Stromal cell of bone marrow (primary cell): ENCODE measurements at regions not wholly inside any gene's neighbourhood (a gene's known extent, or its start where the extent isn't known, plus 50 kb on each side); places are given as distances from the start of the nearest gene placed in this dataset.

Source experiments
- DNase-seq: peaks from one replicate; pipeline ENCODE4 v3.0.0-alpha.2; 2012; ENCODE audit warnings: low read depth

DNA sequence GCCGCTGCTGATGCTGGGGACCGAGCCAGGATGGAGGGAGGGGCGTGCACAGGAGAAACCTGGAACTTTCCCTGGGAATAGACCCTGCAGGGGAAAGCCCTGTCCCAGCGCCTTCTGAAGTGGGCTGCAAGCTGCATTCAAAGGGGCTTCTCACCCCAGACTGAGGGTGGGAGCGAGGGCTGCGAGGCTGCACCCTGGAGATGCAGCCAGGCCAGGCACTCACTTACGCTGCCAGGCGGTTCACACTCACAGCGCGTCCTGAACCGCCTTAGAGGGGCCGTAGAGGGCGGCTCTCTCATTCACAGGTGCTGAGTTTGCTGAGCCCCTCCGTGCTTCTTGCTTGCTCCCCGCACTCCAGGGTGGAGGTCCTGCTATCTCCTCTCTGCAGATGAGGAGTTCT lies 208.5 kb upstream of the C14orf180 start:
- DNase-seq, result no peak

DNA sequence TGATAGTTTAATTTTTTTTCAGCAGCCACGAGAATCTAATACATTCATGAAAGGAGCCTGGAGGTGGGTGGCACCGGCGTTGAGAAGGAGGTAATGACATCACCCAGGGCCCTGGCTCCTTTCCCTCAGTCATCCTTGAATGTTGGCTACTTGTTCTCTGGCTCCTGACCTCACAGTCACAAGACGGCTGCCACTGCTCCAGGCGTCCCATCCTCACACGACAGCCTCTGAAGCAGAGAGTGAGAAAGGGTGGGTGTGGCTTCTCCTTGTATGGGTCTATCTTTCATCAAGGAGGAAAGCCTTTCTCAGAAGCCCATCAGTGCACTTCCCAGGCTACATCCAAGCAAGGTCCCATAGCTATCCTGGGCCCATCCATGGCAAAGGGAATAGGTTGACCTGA lies 207.6 kb upstream of the C14orf180 start:
- no peak for DNase-seq

DNA sequence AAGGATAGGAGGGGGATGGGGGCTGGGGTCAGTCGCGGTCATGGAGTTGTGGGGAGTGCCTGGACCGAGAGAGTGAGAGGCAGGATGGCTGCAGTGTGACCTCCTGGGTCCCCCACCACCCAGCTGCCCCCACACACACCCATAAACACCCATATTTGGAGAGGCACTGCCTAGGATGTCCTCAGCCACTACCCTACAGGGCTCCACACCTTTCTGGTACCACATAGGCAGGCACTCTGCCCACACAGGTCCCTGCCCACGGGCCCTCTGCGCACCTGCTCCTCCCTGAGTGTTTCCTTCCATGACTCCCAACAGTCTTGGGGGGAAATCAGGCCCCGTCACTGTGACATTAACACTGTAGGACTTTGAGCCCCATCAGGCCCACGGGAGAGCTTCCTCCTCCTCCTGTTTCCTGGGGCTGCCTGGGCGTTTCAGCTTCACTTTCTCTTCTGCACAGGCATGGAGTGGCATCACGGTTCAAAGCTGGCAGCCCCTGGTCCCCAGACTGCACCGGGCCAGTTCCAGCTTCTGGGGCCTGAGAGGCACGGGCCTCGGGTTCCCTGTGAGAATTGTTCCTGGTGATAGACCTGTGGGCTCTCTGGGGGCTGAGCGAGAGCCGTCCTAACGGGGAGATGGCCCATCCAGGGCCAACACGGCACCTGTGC lies 207.0 kb upstream of the C14orf180 start:
- no peak for DNase-seq

DNA sequence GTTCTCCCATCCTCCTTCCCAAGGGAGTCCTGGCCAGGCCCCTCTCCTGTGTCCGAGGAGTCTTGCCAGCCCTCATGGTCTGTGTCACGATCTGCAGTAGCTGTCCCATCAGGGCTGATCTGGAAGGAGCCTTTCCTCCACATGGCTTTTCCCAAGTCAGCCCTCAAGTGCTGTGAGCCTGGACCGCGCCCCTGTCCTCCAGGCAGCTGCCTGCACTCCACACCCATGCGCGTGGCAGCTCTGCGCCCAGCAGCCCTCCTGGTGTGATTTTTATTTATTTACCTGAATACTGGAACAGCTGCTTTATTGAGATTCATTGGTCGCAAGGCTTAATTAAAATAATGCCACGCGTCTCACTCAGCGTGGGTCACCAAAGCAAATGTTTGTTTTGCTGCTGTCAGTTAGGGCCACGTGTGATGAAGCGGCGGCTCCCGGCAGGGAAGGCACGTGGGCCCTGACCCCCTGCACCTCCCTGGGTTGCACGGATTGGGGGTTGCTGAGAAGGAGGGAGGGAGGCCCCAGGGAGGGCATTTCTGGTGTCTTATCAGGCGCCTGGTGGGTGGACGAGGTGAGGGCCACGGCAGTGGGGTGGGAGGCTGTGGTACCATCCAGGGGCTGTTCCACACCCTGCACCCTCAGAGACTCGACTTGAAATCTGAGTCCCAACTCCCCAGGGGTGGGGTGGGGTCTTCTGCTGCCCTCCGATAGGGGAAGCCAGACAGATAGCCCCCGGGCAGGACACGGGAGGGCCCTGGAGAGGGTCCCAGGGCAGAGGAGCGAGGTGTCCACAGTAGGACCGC lies 206.3 kb upstream of the C14orf180 start:
- DNase-seq, result no peak

DNA sequence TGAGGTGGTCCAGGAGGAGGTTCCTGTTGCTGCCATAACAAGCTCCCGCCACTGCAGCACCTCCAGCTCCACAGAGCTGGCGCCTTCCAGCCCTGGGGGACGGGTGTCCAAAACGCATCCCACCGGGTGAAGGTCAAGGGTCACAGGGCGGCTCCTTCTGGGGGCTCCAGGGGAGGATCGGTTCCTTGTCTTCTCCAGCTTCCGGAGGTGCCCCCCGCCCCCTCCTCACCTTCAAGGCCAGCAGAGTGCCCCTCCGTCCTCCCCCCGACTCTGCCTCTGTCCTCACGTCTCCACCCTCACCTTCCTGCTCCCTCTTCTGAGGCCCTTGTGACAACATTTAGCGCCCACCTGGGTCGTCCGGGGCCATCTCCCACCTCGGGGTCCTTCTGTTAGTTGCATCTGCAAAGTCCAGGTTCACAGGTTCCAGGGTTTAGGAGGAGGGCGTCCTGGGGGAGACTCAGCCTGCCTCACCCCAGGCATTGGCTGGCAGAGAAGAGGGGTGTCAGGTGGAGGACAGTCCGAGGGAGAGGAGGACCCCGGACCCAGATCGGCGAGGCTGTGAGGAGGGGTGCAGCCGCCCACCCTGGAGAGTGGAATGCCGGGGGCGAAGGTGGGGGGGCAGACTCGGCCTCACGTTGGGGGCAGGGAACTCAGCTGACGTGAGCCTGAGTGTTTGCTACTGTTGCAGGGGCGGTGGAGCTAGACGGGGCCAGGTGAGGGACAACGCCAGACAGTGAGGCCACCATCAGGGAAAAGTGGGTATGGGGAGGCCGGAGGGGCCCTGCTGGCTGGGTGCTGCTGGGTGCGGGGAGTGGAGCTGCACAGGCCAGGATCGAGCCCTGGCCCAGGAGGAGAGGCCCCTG lies 205.5 kb upstream of the C14orf180 start:
- no peak for DNase-seq

DNA sequence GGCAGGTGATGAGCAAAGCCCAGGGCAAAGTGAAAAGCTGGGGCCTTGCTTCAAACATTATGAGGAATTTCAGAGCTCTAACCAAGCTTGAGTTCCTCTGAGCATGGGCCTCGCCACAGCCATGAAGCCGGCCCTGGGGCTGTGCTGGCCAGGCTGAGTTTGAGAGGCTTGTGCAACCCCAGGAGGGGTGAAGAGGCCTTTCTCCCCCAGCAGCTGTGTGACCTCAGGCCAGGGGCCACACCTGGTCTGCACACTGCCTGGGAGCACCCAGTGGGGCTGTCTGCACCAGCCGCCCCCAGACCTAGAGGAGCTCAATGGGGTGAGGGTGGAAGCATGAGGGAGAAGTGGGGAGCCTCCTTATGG lies 204.9 kb upstream of the C14orf180 start:
- no peak for DNase-seq

DNA sequence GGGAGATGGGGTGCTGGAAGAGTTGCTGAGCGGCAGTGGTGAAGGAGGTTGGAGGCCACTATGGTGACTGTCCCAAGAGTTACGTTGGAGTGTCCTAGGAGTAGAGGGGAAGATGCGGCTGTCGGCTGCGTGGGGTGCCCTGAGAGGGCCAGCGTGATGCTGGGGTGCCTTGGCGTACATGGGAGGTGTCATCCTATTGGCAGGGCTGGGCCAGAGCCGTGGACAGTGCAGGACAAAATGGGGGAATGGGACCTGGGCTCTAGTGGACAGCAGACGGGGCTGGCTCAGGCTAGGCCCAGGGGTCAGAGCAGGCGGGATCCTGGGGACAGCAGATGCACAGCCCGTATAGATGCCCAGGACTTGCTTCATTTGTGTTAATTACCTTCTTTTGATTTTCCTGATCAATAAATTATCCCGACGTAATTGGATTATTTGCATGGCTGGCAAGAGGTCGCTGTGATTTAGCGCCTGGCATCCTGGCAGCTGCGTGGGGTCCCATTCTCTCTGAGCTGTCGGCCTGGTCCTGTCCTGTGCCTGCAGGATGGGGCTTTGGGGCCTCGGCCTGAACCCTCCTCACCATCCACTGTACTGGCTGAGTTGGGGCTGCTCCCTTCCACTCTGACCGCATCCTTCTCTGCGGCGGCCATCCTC lies 203.9 kb upstream of the C14orf180 start:
- no peak for DNase-seq

DNA sequence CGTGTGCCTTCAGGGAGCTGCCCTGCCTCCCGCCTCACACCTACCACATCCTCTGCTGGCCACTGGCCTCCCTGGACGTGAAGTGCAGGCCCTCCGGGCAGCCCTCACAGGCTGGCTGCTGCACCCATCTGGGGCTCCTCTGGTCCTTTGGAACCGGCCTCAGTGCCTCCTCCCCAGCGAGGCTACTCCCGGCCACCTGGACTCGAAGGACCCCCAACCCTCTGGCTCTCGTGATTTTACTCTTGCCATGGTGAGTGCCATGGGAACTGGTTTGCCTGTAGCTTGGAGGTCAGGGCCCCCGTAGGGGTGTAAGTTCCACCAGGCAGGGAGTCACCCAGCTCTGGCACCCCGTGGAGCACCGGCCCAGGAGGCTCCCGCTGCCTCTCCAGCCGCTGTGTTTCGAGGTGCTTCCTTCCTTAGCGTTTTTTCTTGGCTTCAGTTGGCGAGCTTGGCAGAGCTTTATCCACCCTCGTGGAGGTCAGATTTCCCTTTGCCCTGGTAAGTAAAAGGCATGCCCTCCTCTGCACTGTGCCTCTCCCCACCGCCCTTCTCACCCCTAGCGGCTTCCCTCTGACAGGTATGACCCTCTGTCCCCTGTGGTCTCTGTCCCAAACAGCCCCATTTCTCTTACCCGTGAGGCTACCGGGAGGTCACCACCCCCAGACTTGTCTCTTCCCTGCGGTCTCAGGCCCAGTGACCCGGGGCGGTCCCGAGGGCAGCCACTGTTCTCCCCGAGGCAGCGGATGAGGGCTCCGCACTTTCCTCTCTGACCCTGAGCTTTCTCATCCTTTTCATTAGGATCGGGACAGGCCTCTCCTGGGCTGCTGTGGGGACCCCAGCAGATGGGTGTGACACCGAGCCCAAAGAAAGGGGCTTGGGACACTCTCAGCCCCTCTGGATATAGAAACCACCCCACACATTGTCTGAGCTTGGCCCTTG lies 203.1 kb upstream of the C14orf180 start:
- no peak for DNase-seq

DNA sequence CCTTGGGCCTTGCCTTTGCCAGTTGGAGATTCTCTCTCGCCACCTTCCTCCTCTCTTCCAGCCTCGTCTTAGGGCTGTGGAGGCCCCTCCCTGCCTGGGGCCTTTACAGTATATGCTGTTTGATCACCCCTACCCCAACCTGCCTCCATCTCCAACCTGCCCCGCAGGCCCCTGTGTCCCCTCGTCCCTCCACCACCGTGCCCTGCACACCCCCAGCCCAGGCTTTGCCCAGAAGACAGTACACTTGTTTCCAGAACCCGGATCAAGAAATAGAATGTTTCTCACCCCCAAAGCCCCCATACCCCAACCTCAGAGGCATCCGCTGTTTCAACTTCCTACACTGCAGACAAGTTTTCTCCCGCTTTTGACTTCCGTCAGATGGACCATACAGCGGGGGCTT lies 202.3 kb upstream of the C14orf180 start:
- no peak for DNase-seq

DNA sequence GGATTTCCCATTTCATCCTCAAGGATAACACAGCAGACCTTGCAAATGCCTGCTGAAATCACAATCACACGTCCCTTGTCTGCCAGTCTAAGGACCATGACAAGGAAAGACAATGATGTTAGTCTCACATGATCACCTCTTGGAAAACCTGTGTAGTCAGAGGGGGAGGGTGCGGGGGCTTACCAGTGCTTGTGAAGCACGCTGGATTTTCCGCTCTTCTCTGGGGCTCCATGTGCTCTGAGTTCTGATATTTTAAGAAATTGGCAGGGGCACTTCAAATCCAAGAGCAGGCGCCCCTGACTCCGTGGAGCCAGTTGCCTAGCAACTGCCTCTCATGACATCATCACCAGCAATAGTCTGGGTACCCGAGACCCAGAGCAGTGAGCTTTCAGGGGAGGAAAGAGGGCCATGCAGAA lies 200.9 kb upstream of the C14orf180 start:
- no peak for DNase-seq

DNA sequence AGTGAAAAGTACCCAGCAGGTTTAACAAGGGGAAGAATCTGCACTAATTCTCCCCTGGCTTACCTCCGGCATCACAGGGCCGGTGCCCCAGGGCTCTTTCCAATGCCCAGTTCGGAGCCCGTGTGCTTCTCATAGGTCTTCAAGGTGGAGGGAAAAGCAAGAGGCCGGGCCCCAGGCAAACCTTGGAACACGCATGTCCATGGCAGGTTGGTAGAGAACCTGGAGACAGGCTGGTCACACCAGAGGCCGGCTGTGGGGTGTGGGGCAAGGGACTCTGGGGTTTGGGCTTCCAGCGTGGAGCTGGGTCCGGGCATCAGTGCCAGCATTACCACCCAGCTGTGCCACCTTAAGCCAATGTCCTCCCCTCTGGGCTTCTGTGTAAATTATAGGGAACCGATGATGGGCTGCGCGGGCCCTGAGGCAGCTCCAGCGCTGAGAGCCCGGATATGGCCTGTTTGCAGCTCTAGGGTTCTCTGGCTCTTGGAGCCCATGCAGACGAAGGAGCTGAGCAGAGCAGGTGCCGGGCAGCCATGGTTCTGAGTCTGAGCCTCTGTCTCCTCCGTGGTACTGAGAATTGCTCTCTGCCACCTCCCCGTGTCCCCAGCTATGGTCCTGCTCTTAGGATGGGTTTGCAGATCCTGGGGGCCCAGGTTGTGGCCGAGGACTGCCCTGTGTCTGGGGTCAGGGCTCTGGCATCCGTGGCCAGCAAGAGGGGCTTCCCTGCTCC lies 197.0 kb upstream of the C14orf180 start:
- no peak for DNase-seq

DNA sequence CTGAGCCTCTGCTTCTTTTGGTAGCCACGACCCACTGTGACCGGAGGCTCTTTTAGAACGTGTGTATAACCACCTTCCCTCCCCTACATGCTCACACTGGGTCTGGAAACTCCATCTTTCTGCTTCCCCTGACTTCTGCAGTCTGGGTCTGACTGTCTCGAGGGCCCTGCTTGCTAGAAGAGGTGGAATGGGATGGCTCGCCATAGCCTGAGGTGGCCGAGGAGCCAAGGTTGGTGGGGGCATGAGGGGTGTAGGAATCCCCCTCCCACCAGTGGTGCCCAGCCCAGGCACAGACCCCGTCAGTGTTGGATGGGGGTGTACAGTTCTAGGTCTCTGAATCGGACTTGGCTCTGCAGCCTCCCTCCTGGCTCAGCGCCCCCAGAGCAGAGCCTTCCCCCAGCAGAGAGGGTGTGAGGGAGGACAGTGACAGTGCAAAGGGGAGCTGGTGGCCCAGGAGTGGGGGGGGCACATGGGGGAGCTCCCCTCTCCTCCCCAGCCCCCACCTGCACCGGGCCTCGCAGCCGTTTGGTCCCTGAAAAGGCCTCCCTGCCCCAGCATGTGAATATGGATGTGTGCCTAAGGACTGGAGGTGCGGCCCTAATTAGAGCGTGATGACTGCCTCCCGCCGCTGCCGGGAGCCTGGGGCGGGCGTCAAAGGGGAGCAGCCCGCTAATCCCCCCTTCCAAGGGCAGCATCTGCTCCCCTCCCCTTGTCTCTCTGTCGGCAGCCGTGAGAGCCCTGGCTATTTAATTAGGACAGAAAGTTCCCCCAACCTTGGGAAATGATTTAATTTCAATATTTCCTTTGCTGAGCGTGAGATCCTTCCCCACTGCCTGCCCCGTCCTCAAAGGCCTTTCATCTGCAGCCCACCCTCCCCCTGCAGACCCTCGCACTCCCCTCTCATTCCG lies 196.2 kb upstream of the C14orf180 start:
- no peak for DNase-seq

DNA sequence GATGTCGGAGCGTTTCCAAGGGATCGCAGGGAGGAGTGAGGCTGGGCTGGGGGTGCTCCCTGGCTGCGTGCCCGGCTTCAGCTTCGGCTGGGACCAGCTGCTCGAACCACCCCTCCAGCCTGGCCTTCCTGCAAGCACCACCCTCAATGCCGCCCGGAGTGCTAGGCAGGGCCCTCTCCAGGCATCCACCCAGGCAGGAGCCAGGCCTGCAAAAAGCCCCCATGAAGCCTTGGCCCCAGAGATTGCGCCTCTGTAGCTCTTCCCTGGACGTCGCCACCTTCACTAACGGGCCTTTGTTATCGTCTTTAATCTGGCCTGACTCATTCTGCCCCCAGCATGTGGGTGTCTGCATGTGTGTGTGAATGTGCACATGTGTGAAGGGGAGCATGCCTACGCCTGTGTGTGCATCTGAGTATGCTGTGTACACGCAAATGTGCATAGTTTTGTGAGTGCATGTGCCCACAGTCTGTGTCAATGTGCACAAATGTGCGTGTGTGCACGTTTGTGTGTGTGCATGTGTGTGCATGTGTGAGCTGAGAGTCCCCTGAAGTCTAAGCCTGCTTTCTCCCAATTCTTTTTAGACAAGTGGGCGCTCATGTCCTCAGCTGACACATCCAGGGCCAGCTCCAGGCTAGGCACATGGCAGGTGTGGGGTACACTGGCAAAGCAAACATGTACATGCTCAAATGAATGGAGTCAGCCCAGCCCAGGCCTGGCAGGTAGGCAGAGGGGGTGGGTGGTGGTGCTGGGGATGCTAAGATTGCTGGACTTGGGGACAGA lies 195.4 kb upstream of the C14orf180 start:
- DNase-seq, result no peak

DNA sequence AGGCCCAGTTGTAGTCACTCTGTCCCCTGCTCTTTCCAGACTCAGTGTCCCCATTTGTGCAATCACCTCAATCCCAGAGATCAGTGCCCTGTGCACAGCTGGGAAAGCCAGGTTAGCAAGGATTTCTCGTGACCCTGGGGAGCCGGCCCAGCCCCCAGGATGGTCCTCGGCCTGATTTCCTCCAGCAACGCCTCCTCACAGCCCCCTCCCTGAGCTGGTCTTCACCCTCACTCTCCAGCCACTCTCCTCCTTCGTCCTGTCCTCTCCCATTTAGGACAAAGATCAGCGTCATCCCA lies 194.8 kb upstream of the C14orf180 start:
- DNase-seq, result no peak

DNA sequence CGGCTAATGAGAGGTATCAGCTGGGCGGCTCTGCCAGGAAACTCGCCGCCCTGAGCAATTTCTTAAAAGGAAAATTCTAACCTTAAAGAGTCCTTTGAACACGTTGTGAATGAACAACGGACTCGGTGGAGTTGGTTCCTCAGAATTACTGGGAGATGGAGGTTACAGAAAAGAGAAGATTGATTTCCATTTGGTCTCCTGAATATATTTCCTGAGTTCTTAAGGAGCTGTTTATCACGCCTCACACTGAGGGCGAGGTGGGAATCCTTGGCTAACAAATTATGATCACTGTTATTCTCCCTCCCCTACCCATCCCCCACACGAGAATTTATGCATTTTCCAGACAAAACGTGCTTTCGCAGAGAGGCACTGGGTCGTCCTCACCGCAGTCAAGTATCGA lies 194.5 kb upstream of the C14orf180 start:
- no peak for DNase-seq

DNA sequence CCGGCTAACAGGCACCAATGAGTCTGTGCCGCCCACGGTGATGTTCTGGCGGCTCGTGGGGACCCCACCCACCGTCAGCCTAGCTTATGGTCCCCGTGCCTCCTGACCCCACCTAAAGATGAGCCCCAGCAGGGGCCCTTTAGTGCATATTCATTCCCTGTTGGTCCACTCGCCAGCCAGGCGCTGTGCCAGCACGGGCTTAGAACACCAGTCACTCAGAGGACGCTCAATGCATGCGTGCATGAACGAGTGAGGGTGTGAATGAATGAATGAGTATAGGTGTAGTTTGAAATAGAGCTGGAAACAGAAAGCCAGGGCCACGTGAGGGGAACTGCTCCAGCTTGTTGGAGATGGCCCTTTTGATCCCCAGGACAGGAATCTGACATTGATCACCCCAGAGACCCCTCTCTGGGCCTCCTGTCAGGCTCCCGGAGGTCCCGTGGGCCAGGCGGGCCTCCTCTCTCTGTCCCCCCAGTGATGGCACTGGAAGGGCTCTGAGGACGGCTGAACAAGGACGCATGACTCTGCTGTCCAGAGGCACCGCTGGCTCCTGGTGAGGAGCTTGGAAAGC lies 193.9 kb upstream of the C14orf180 start:
- no peak for DNase-seq

DNA sequence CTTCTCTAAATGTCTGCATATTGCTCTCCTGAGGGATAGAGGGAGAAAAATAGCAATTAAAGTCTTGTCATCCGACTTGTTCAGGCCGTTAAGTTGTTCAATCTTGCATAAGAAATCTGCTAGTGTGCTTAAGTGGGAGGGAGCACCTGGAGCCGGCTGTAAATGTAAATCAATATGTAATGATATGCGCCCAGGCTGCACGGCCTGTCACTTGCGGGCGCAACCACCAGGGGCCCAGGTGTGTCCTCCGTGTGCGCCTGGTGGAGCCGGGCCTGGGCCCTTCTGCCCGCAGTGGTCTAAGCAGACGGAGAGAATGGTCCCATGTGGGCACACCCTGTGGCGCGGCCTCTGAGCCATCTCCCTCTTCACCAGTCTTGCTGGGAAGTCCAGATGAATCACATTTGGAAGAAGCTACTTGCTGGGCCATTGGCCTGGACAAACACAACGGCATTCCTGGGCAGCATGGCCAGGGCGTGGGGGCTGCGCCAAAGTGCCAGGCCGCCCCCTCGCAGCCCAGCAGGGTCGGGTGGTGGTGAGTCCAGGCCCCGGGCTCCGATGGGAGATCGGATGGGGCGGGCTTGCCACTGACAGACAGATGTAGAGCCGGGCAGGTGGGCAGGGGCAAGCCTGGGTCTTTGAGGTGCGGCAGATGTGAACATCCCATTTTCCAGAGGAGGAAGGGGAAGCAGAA lies 193.3 kb upstream of the C14orf180 start:
- no peak for DNase-seq
